ENCODE measurements at regions not wholly inside any gene's neighbourhood (a gene's known extent, or its start where the extent isn't known, plus 50 kb on each side); places are given as distances from the start of the nearest gene placed in this dataset.

- ChIA-PET POLR2A (no interaction called here), SMC1A (ENCODE audit: uncharacterized antibody, unreplicated experiment) (no interaction called here), RAD21 (ENCODE audit: unreplicated experiment) (no interaction called here), CTCF (interaction anchor here (0.7 kb wide), 1 partner anchor 578 kb away, joined by 3 read pairs; no protein-coding TSS in a partner anchor)
- no peak overlapping the region for H2AFZ ChIP-seq (ENCODE audit: control insufficient read depth, low read depth, low read length)
- in situ Hi-C loops (cut with MboI) (no loop called here), intact Hi-C loops (cut with micrococcal nuclease; ENCODE audit: unreplicated experiment) (no loop called here)
- ATAC-seq, result no peak
- no peak overlapping the region for H3K4me2 ChIP-seq (ENCODE audit: control insufficient read depth, insufficient read depth)
- FAIRE-seq, result no peak
- no TSS peak for BruUV-seq (replicated peaks)
- H3K27ac ChIP-seq (ENCODE audit: control insufficient read depth, insufficient read depth), result no peak overlapping the region
- H4K20me1 ChIP-seq (ENCODE audit: control insufficient read depth, insufficient read depth), result no peaks in the 10 kb centered on the region
- no peak for DNase-seq (ENCODE audit: low read depth, low spot score)
- no peak overlapping the region for H3K9ac ChIP-seq (ENCODE audit: control insufficient read depth, insufficient read depth, low read length)
- H3K79me2 ChIP-seq (ENCODE audit: control insufficient read depth, insufficient read depth, low read length), result no peaks in the 10 kb centered on the region
- no peaks in the 10 kb centered on the region for H3K9me3 ChIP-seq (replicated peaks; ENCODE audit: control insufficient read depth, insufficient read depth, low read length)
- TF ChIP-seq ATF7 (IDR thresholded peaks at IDR 0.05; ENCODE audit: low read depth), result peak; percentile 40
- TF ChIP-seq MYC (IDR thresholded peaks at IDR 0.05; ENCODE audit: insufficient read depth, insufficient read length, insufficient replicate concordance, low read length, severe bottlenecking), result no peak
- WGBS (ENCODE audit: insufficient coverage, insufficient replicate concordance, low lambda C conversion rate, missing lambda C conversion rate), result 19% methylated on average over 6 of the region's 6 CpGs
- H3K4me1 ChIP-seq (ENCODE audit: control insufficient read depth, insufficient read depth, low read length), result no peaks in the 10 kb centered on the region
- no peaks in the 10 kb centered on the region for H3K36me3 ChIP-seq (ENCODE audit: control insufficient read depth in 2 of 2, insufficient read depth in 2 of 2, low read length in 1 of 2)
- H3K4me3 ChIP-seq, result no peak overlapping the region
- no peaks in the 10 kb centered on the region for H3K27me3 ChIP-seq (replicated peaks in 1 of 2; ENCODE audit: control insufficient read depth in 2 of 2, insufficient read depth in 2 of 2, low read length in 1 of 2)
Observed at GRCh38 chr3:83514130-83514914, 1444.5 kb upstream of the CADM2 start.

GRCh38 chr3:83515123-83515522, 1443.7 kb upstream of the CADM2 start:
- Histone ChIP-seq H3K27ac (ENCODE audit: control insufficient read depth, insufficient read depth) (no peak overlapping the region), H3K4me3 (no peak overlapping the region), H3K27me3 (replicated peaks in 1 of 2; ENCODE audit: control insufficient read depth in 2 of 2, insufficient read depth in 2 of 2, low read length in 1 of 2) (no peaks in the 10 kb centered on the region), H2AFZ (ENCODE audit: control insufficient read depth, low read depth, low read length) (no peak overlapping the region), H3K4me1 (ENCODE audit: control insufficient read depth, insufficient read depth, low read length) (no peaks in the 10 kb centered on the region), H4K20me1 (ENCODE audit: control insufficient read depth, insufficient read depth) (no peaks in the 10 kb centered on the region), H3K79me2 (ENCODE audit: control insufficient read depth, insufficient read depth, low read length) (no peaks in the 10 kb centered on the region), H3K36me3 (ENCODE audit: control insufficient read depth in 2 of 2, insufficient read depth in 2 of 2, low read length in 1 of 2) (no peaks in the 10 kb centered on the region), H3K9me3 (replicated peaks; ENCODE audit: control insufficient read depth, insufficient read depth, low read length) (no peaks in the 10 kb centered on the region), H3K4me2 (ENCODE audit: control insufficient read depth, insufficient read depth) (no peak overlapping the region), H3K9ac (ENCODE audit: control insufficient read depth, insufficient read depth, low read length) (no peak overlapping the region)
- ChIA-PET CTCF (no interaction called here), SMC1A (ENCODE audit: uncharacterized antibody, unreplicated experiment) (no interaction called here), RAD21 (ENCODE audit: unreplicated experiment) (no interaction called here), POLR2A (no interaction called here)
- in situ Hi-C loops (cut with MboI), result no loop called here
- BruUV-seq (replicated peaks), result no TSS peak
- no peak for DNase-seq (ENCODE audit: low read depth, low spot score)
- no peak for ATAC-seq
- no peak for FAIRE-seq
- intact Hi-C loops (cut with micrococcal nuclease; ENCODE audit: unreplicated experiment), result no loop called here
- WGBS (ENCODE audit: insufficient coverage, insufficient replicate concordance, low lambda C conversion rate, missing lambda C conversion rate), result 49% methylated on average over 18 of the region's 18 CpGs
- no peak for TF ChIP-seq FOXM1 (IDR thresholded peaks at IDR 0.05; ENCODE audit: low read depth, low read length)
- TF ChIP-seq ETV6 (conservative IDR thresholded peaks at IDR 0.05 in 1 of 2, IDR thresholded peaks at IDR 0.05 in 1 of 2; ENCODE audit: borderline replicate concordance in 1 of 2, low read depth in 1 of 2), result no peak
- TF ChIP-seq MXI1 (IDR thresholded peaks at IDR 0.05; ENCODE audit: low read depth, low read length), result no peak
- TF ChIP-seq E2F8 (IDR thresholded peaks at IDR 0.05; ENCODE audit: low read depth, partially characterized antibody), result no peak
- no peak for TF ChIP-seq PAX5 (IDR thresholded peaks at IDR 0.05; ENCODE audit: borderline replicate concordance, low read depth, low read length)
- TF ChIP-seq ZBTB11 (CRISPR knock-in tag; IDR thresholded peaks at IDR 0.05), result no peak
- TF ChIP-seq IKZF1 (conservative IDR thresholded peaks at IDR 0.05), result no peak
- no peak for TF ChIP-seq CHD4 (IDR thresholded peaks at IDR 0.05)

Data from GM12878 (cell line).